Upper lobe of left lung (tissue), 6 donors: ENCODE measurements at regions not wholly inside any gene's neighbourhood (a gene's known extent, or its start where the extent isn't known, plus 50 kb on each side); places are given as distances from the start of the nearest gene placed in this dataset.

Source experiments
- ATAC-seq, 2 donors: fragments of 200-7000 bp; cut with Tn5 transposase; one replicate each; pipeline ENCODE4 v1.9.1; 2022; ENCODE audit warnings: mild to moderate bottlenecking in 2 of 2, moderate library complexity in 2 of 2; ENCODE audit not compliant: low FRiP score in 2 of 2
- DNase-seq, 2 donors: peaks; one replicate each; pipeline ENCODE4 v3.0.0-alpha.2; 2019 to 2020
- H3K27ac ChIP-seq, 4 donors: fragments of 200-600 bp; sonication (generic); one replicate each; pipeline ENCODE4 v1.5.1; 2016 to 2019
- H3K27me3 ChIP-seq, 4 donors: fragments of 200-600 bp; sonication (generic); one replicate each; pipeline ENCODE4 v1.5.1; 2017 to 2019
- H3K36me3 ChIP-seq, 4 donors: fragments of 200-600 bp; sonication (generic); one replicate each; pipeline ENCODE4 v1.5.1; 2016 to 2019
- H3K4me1 ChIP-seq, 4 donors: fragments of 200-600 bp; sonication (generic); one replicate each; pipeline ENCODE4 v1.5.1; 2018 to 2019
- H3K4me3 ChIP-seq, 4 donors: fragments of 200-600 bp; sonication (generic); one replicate each; pipeline ENCODE4 v1.5.1; 2017 to 2019; ENCODE audit warnings: mild to moderate bottlenecking in 2 of 4, moderate library complexity in 1 of 4
- H3K9me3 ChIP-seq, 4 donors: fragments of 200-600 bp; sonication (generic); one replicate each; pipeline ENCODE4 v1.5.1; 2018 to 2019
- EP300 ChIP-seq, 4 donors: sonication (generic); formaldehyde crosslinking; IDR thresholded peaks; one replicate each; pipeline ENCODE4 v1.5.1; 2017; ENCODE audit warnings: antibody characterized with exemption in 4 of 4, control low read depth in 2 of 4
- POLR2A ChIP-seq, 4 donors: fragments of 450-650 bp; IDR thresholded peaks; one replicate each; pipeline ENCODE4 v1.5.1; 2016 to 2017; ENCODE audit warnings: antibody characterized with exemption in 4 of 4, mild to moderate bottlenecking in 2 of 4
- POLR2AphosphoS5 ChIP-seq, 2 donors: sonication (generic); formaldehyde crosslinking; IDR thresholded peaks; one replicate each; pipeline ENCODE4 v1.5.1; 2017; ENCODE audit warnings: antibody characterized with exemption in 2 of 2
- WGBS, 2 donors: methylation state at CpG; one replicate each; pipeline ENCODE4 v1.1.5; 2017 to 2018; 5-methylcytosine and 5-hydroxymethylcytosine counted together
- TF ChIP-seq, protein P1 (sequence below), 6 experiments: fragments of 450-650 bp in 4 of 6; fragments of 200-600 bp in 2 of 6; sonication (generic) in 2 of 6; IDR thresholded peaks; one replicate each; pipeline ENCODE4 v1.5.1; 2016 to 2019; ENCODE audit warnings: antibody characterized with exemption in 6 of 6
- donor health status: DM: no; HTN: no; CAD: no; lungs with moderate emphysema.
- donor health status: DM: no; HTN: yes; CAD: no; lungs with severe emphysema.

DNA sequence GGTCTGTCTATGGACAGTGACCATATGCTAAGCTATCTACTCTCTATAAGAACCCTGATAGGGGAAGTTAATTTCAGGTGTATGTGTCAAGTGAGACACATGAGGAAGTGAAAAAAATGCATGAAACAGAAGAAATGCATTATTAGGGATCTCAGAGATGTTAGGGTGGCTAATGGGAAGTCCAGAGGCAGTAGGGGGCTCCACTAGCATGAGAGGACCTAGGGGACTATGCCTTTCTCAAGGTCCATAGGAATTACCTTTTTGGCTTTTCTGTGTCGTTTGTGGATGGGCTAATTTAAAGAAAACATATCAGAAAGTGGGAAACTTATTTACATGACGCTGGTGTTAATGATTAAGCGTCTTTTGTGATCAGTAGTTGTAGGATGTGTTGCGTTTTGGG lies 1653.2 kb downstream of the DPP10 start:
- peaks cover 0 to 5% (median 0%) of the 10 kb centered on the region in 4 donors for H3K9me3 ChIP-seq
- no peak overlapping the region for H3K27ac ChIP-seq
- H3K27me3 ChIP-seq: no peaks in the 10 kb centered on the region
- TF ChIP-seq EP300 (IDR thresholded peaks at IDR 0.05) (no peak), POLR2AphosphoS5 (IDR thresholded peaks at IDR 0.05) (no peak)
- TF ChIP-seq, protein P1, sequence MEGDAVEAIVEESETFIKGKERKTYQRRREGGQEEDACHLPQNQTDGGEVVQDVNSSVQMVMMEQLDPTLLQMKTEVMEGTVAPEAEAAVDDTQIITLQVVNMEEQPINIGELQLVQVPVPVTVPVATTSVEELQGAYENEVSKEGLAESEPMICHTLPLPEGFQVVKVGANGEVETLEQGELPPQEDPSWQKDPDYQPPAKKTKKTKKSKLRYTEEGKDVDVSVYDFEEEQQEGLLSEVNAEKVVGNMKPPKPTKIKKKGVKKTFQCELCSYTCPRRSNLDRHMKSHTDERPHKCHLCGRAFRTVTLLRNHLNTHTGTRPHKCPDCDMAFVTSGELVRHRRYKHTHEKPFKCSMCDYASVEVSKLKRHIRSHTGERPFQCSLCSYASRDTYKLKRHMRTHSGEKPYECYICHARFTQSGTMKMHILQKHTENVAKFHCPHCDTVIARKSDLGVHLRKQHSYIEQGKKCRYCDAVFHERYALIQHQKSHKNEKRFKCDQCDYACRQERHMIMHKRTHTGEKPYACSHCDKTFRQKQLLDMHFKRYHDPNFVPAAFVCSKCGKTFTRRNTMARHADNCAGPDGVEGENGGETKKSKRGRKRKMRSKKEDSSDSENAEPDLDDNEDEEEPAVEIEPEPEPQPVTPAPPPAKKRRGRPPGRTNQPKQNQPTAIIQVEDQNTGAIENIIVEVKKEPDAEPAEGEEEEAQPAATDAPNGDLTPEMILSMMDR (IDR thresholded peaks at IDR 0.05): no peak
- H3K36me3 ChIP-seq: no peaks in the 10 kb centered on the region
- H3K4me1 ChIP-seq: no peaks in the 10 kb centered on the region
- 70 to 77% methylated on average over 4 of the region's 4 CpGs for WGBS, 2 donors
- DNase-seq (no peak), ATAC-seq (no peak)
- no peak overlapping the region for H3K4me3 ChIP-seq

GRCh38 chr2:116098049-116098448 lies 1655.6 kb downstream of the DPP10 start:
- 66 to 68% methylated on average over 5 of the region's 5 CpGs for WGBS, 2 donors
- H3K27me3 ChIP-seq: no peaks in the 10 kb centered on the region
- ATAC-seq (no peak), DNase-seq (no peak)
- no peaks in the 10 kb centered on the region for H3K36me3 ChIP-seq
- TF ChIP-seq, protein P1 (IDR thresholded peaks at IDR 0.05): no peak
- TF ChIP-seq POLR2A (IDR thresholded peaks at IDR 0.05) (no peak), POLR2AphosphoS5 (IDR thresholded peaks at IDR 0.05) (no peak), EP300 (IDR thresholded peaks at IDR 0.05) (no peak)
- H3K4me1 ChIP-seq: no peaks in the 10 kb centered on the region
- no peak overlapping the region for H3K4me3 ChIP-seq
- H3K27ac ChIP-seq: no peak overlapping the region
- H3K9me3 ChIP-seq: peaks cover 0 to 5% (median 0%) of the 10 kb centered on the region in 4 donors

- H3K27me3 ChIP-seq: no peaks in the 10 kb centered on the region
- no peak for DNase-seq
- H3K4me1 ChIP-seq: no peaks in the 10 kb centered on the region
- TF ChIP-seq POLR2A (IDR thresholded peaks at IDR 0.05) (no peak), EP300 (IDR thresholded peaks at IDR 0.05) (no peak), POLR2AphosphoS5 (IDR thresholded peaks at IDR 0.05) (no peak)
- TF ChIP-seq, protein P1 (IDR thresholded peaks at IDR 0.05): no peak
- no peak overlapping the region for H3K27ac ChIP-seq
- ATAC-seq: no peak
- H3K4me3 ChIP-seq: no peak overlapping the region
- H3K9me3 ChIP-seq: no peaks in the 10 kb centered on the region
- H3K36me3 ChIP-seq: no peaks in the 10 kb centered on the region
- WGBS, 2 donors: 44 to 63% methylated on average over 1 of the region's 1 CpG
These were observed 1667.0 kb downstream of the DPP10 start for GRCh38 chr2:116109471-116109870.

DNA sequence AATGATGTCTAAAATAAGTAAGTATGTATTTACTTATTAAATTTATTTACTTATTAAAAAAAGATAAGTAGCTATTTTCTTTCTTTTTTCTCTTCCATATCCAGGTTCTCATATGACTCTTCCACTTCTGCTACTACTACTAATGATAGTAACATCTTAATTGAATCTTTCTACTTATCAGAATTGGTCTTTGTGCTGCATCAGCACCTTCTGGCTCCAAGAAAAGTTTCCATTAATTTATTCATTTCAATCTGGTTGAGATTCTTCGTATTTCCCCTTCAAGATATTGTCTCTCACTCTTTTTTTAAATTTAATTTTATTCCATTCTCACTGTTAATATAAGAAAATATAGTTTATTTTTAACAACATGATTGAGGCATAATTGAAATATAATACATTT lies 1675.4 kb downstream of the DPP10 start:
- TF ChIP-seq EP300 (IDR thresholded peaks at IDR 0.05) (no peak), POLR2A (IDR thresholded peaks at IDR 0.05) (no peak), POLR2AphosphoS5 (IDR thresholded peaks at IDR 0.05) (no peak)
- TF ChIP-seq, protein P1 (IDR thresholded peaks at IDR 0.05): no peak
- no peaks in the 10 kb centered on the region for H3K36me3 ChIP-seq
- 62 to 66% methylated on average over 1 of the region's 1 CpG for WGBS, 2 donors
- H3K27me3 ChIP-seq: no peaks in the 10 kb centered on the region
- no peak overlapping the region for H3K4me3 ChIP-seq
- H3K9me3 ChIP-seq: no peaks in the 10 kb centered on the region
- no peaks in the 10 kb centered on the region for H3K4me1 ChIP-seq
- no peak for ATAC-seq
- no peak for DNase-seq
- H3K27ac ChIP-seq: no peak overlapping the region

DNA sequence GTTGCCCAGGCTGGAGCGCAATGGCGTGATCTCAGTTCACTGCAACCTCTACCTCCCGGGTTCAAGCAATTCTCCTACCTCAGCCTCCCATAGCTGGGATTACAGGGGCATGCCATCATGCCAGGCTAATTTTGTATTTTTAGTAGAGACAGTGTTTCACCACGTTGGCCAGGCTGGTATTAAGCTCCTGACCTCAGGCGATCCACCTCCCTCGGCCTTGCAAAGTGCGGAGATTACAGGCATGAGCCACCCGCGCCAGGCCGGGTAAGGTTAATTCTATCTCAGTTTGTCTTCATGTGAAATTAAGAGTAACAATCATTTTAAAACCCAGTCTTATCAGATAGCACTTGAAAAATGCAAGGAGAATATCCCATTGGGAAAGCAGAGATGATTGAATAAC lies 1681.7 kb upstream of the DDX18 start:
- ATAC-seq: no peak
- 84 to 87% methylated on average over 10 of the region's 10 CpGs for WGBS, 2 donors
- H3K9me3 ChIP-seq: no peaks in the 10 kb centered on the region
- H3K27ac ChIP-seq: no peak overlapping the region
- H3K27me3 ChIP-seq: no peaks in the 10 kb centered on the region
- no peaks in the 10 kb centered on the region for H3K4me1 ChIP-seq
- H3K4me3 ChIP-seq: no peak overlapping the region
- TF ChIP-seq POLR2A (IDR thresholded peaks at IDR 0.05) (no peak), POLR2AphosphoS5 (IDR thresholded peaks at IDR 0.05) (no peak), EP300 (IDR thresholded peaks at IDR 0.05) (no peak)
- TF ChIP-seq, protein P1 (IDR thresholded peaks at IDR 0.05): no peak
- H3K36me3 ChIP-seq: no peaks in the 10 kb centered on the region
- no peak for DNase-seq
